GM18517 (cell line): ENCODE measurements at regions not wholly inside any gene's neighbourhood (a gene's known extent, or its start where the extent isn't known, plus 50 kb on each side); places are given as distances from the start of the nearest gene placed in this dataset.
"Not testable (repeated sequence)": the region's sequence is repeated elsewhere in the genome, so short reads cannot be mapped to it uniquely, and the experiment has no call there.

Experiments
- ATAC-seq: cut with Tn5 transposase; IDR thresholded peaks from one replicate; pipeline ENCODE4 v1.9.1; 2021; ENCODE audit warnings: mild to moderate bottlenecking, moderate library complexity; ENCODE audit not compliant: unreplicated experiment

- no peak for ATAC-seq
Observed at GRCh38 chrX:102784550-102784949, 64.0 kb downstream of the GPRASP3 start.

GRCh38 chrX:102787283-102787682 lies 66.7 kb downstream of the GPRASP3 start:
- no peak for ATAC-seq

- ATAC-seq = no peak
Observed at GRCh38 chrX:102808336-102808735, 87.8 kb downstream of the GPRASP3 start.

- ATAC-seq = not testable (repeated sequence)
Observed at GRCh38 chrX:102818269-102818668, 97.7 kb downstream of the GPRASP3 start.

GRCh38 chrX:102832661-102833060 lies 104.4 kb upstream of the RAB40AL start:
- no peak for ATAC-seq

- ATAC-seq = no peak
Observed at GRCh38 chrX:102833136-102833535, 103.9 kb upstream of the RAB40AL start.

- no peak for ATAC-seq
Observed at GRCh38 chrX:102835504-102836146, 101.4 kb upstream of the RAB40AL start.

- no peak for ATAC-seq
Observed at GRCh38 chrX:102837847-102838246, 99.2 kb upstream of the RAB40AL start.

- ATAC-seq = no peak
Observed at GRCh38 chrX:102840871-102841705, 96.0 kb upstream of the RAB40AL start.

GRCh38 chrX:102841706-102842003 lies 95.4 kb upstream of the RAB40AL start:
- no peak for ATAC-seq

- no peak for ATAC-seq
Observed at GRCh38 chrX:102845020-102845419, 92.1 kb upstream of the RAB40AL start.

- ATAC-seq = no peak
Observed at GRCh38 chrX:102846544-102847236, 90.4 kb upstream of the RAB40AL start.

- no peak for ATAC-seq
Observed at GRCh38 chrX:102847362-102847761, 89.7 kb upstream of the RAB40AL start.

GRCh38 chrX:102849396-102849795 lies 87.7 kb upstream of the RAB40AL start:
- no peak for ATAC-seq

- ATAC-seq = not testable (repeated sequence)
Observed at GRCh38 chrX:102858826-102859549, 78.1 kb upstream of the RAB40AL start.

- no peak for ATAC-seq
Observed at GRCh38 chrX:102859550-102859871, 77.6 kb upstream of the RAB40AL start.

- ATAC-seq = no peak
Observed at GRCh38 chrX:102860235-102860634, 76.8 kb upstream of the RAB40AL start.

GRCh38 chrX:102863735-102864134 lies 73.3 kb upstream of the RAB40AL start:
- peak; percentile 99 for ATAC-seq

- ATAC-seq = no peak
Observed at GRCh38 chrX:102866981-102867656, 70.0 kb upstream of the RAB40AL start.

- no peak for ATAC-seq
Observed at GRCh38 chrX:102883491-102883890, 53.6 kb upstream of the RAB40AL start.
